ENCODE measurements at regions not wholly inside any gene's neighbourhood (a gene's known extent, or its start where the extent isn't known, plus 50 kb on each side); places are given as distances from the start of the nearest gene placed in this dataset.

DNA sequence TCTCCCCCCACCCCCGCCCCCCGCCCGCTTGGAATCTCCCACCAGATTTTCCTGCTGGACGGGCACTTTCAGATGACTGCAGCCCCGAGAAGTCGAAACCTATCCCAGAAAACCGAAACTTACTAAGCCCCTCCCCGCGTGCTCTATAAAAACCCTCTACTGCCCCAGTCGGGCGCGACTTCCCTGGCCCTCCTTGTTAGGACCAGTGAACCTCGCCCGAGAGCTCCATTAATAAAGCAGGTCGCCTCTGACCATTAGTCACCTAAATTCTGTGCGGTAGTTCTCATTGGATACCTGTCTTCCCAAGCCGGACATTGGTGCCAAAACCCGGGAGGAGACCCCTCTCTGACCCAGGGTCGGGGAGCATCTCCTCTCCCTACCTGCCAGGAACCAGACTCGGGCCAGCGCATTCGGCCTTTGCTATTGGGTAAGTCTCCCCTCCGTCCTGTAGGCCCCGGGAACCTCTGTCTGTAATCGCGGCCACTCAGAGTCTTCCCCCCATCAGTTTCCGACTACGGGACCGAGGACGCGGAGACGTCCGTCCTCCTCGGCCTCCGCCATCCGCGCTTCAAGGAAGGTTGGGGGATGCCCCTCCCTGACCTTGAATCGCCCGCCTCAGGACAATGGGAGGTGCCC, 958.0 kb downstream of the RPA4 start:
- no peak for DNase-seq (ENCODE audit: low spot score in 2 of 2, unreplicated experiment in 2 of 2)
- Mint-ChIP-seq H3K27ac (no peak overlapping the region), H3K4me3 (no peak overlapping the region), H3K4me1 (no peaks in the 10 kb centered on the region), H3K9me3 (peaks cover 33% of the 10 kb centered on the region), H3K27me3 (ENCODE audit: low read depth) (no peaks in the 10 kb centered on the region), H3K36me3 (peaks cover 31% of the 10 kb centered on the region)
- no peak for TF ChIP-seq CTCF (IDR thresholded peaks at IDR 0.05; ENCODE audit: unreplicated experiment)

DNA sequence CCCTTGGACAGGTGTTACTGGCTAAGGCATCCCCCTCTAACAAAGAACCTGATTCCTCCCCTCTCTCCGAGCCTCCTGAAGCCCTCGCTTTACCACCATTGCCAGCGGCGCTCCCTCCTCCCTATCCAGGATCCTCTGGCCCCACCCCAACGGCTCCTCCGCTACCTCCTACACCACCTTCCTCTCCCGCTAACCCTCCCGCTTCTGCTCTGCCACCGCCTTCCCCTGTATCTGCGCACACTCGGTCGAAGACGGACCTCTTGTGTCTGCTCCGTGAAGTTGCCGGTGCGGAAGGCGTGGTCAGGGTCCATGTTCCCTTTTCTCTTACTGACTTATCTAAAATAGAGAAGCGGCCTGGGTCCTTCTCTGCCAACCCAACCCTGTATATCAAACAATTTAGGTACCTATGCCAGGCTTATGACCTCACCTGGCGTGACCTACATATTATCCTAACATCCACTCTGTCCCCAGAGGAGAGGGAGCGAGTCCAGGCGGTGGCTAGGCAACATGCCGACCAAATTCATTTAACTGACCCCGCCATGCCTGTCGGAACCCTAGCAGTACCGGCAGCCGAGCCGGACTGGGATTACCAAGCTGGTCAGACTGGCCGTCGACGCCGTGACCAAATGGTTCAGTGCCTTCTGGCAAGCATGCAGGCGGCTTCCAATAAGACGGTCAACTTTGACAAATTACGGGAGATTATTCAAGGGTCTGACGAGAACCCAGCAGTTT, 958.9 kb downstream of the RPA4 start:
- Mint-ChIP-seq H3K36me3 (peaks cover 31% of the 10 kb centered on the region), H3K4me1 (no peaks in the 10 kb centered on the region)

GRCh38 chrX:97843200-97843811, 959.6 kb downstream of the RPA4 start:
- Mint-ChIP-seq H3K4me3 (no peak overlapping the region), H3K9me3 (peaks cover 47% of the 10 kb centered on the region), H3K4me1 (no peaks in the 10 kb centered on the region), H3K27ac (no peak overlapping the region), H3K27me3 (ENCODE audit: low read depth) (no peaks in the 10 kb centered on the region), H3K36me3 (peaks cover 31% of the 10 kb centered on the region)
- no peak for TF ChIP-seq CTCF (IDR thresholded peaks at IDR 0.05; ENCODE audit: unreplicated experiment)
- DNase-seq (ENCODE audit: low spot score in 2 of 2, unreplicated experiment in 2 of 2) = no peak

More for the DNA sequence above, 958.9 kb downstream of the RPA4 start:
- Mint-ChIP-seq H3K9me3 (peaks cover 41% of the 10 kb centered on the region), H3K27me3 (ENCODE audit: low read depth) (no peaks in the 10 kb centered on the region), H3K4me3 (no peak overlapping the region), H3K27ac (no peak overlapping the region)
- no peak for TF ChIP-seq CTCF (IDR thresholded peaks at IDR 0.05; ENCODE audit: unreplicated experiment)
- no peak for DNase-seq (ENCODE audit: low spot score in 2 of 2, unreplicated experiment in 2 of 2)

GRCh38 chrX:97844161-97844560, 960.5 kb downstream of the RPA4 start:
- Mint-ChIP-seq H3K36me3 (peaks cover 31% of the 10 kb centered on the region), H3K4me3 (no peak overlapping the region), H3K4me1 (no peaks in the 10 kb centered on the region), H3K27ac (no peak overlapping the region), H3K9me3 (peaks cover 56% of the 10 kb centered on the region), H3K27me3 (ENCODE audit: low read depth) (no peaks in the 10 kb centered on the region)
- TF ChIP-seq CTCF (IDR thresholded peaks at IDR 0.05; ENCODE audit: unreplicated experiment) = no peak
- DNase-seq (ENCODE audit: low spot score in 2 of 2, unreplicated experiment in 2 of 2) = no peak

DNA sequence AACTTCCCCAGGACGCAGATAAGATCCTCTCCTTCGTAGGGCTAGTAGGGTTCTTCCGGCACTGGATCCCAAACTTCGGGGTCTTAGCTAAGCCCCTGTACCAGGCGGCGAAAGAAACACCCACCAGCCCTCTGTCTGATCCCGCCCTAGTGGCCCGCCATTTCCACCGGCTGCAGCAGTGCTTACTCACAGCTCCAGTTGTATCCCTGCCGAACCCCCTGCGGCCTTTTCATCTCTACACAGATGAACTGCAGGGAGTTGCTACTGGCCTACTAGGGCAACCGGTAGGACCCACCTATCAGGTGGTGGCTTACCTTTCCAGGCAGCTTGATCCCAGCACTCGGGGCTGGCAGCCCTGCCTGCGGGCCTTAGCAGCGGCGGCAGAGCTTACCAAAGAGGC, 961.2 kb downstream of the RPA4 start:
- H3K36me3 Mint-ChIP-seq = peaks cover 31% of the 10 kb centered on the region
- H3K27ac Mint-ChIP-seq = no peak overlapping the region
- no peak for DNase-seq (ENCODE audit: low spot score in 2 of 2, unreplicated experiment in 2 of 2)
- H3K4me3 Mint-ChIP-seq = no peak overlapping the region
- peaks cover 61% of the 10 kb centered on the region for H3K9me3 Mint-ChIP-seq
- no peaks in the 10 kb centered on the region for H3K27me3 Mint-ChIP-seq (ENCODE audit: low read depth)
- no peaks in the 10 kb centered on the region for H3K4me1 Mint-ChIP-seq
- no peak for TF ChIP-seq CTCF (IDR thresholded peaks at IDR 0.05; ENCODE audit: unreplicated experiment)

Data from mesothelial cell of epicardium (in vitro differentiated cells).